ENCODE measurements at regions not wholly inside any gene's neighbourhood (a gene's known extent, or its start where the extent isn't known, plus 50 kb on each side); places are given as distances from the start of the nearest gene placed in this dataset.

DNA sequence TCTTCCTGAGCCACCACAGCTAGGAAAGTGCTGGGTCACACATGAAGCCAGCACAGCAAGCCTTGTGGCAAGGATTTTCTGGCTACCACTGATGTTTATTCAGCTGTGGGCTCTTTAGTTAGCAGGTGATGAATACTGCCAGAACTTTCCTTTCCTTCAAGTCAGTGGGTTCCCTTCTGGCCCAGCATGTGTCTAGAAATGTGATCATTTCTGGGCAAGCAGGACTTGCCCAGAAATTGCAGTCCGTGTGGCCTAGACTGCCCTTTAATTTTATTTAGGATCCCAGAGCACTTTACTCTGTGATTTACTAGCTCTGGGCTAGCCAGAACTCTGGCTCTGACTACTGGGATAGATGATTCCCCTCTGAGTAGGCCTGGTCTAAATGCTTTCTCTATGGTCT lies 397.5 kb downstream of the ZIC4 start:
- no peak for DNase-seq

DNA sequence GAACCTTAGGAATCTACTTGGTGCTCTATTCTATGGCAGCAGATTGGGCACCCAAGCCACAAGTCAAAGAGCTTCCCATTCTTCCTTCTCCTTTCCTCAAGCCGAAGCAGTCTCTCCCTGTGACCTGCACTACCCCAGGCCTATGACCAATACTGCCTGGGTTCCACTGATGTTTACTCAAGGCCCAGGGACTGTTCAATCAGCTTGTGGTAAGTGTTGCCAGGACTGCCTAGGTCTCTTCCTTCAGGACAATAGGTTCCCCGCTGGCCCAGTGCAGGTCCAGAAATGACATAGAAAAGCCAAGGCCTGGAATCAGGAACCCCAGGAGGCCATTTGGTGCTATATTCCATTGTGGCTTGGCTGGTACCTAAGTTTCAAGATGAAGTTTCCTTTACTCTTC lies 397.9 kb downstream of the ZIC4 start:
- no peak for DNase-seq

DNA sequence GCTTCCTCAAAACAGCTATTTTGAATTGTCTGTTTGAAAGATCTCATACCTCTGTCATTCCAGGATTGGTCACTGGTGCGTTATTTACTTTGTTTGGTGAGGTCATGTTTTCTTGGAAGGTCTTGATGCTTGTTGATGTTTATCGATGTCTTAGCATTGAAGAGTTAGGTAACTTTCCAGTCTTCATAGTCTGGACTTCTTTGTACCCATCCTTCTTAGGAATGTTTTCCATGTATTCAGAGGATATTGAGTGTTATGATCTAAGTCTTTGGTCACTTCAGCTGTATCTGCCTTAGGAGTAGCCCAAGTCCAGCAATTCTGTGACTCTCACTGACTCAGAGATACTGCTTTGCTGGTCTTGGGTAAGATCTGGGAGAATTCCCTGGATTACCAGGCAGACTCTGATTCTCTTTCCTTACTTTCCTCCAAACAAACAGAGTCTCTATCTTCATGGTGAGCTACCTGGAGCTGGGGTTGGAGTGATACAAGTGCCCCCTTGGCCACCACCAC lies 398.6 kb downstream of the ZIC4 start:
- DNase-seq = no peak

DNA sequence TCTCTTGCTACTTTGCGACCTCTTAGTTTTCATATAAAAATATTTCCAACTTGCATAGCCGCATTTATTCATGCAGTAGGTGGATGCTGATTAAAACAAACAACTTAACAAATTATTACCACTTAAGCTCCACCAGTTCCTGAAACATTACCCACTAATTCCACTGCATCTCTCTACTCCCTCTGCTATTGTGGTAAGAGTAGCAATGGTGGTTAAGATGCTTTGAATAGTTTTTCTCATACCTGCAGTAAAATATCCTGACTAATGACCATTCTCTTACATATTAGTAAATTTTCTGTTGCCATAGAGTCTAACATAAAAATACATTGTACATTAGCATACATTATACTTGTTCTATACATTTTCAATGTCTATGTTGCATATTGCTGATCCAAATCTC lies 397.6 kb upstream of the PLSCR5 start:
- no peak for DNase-seq

DNA sequence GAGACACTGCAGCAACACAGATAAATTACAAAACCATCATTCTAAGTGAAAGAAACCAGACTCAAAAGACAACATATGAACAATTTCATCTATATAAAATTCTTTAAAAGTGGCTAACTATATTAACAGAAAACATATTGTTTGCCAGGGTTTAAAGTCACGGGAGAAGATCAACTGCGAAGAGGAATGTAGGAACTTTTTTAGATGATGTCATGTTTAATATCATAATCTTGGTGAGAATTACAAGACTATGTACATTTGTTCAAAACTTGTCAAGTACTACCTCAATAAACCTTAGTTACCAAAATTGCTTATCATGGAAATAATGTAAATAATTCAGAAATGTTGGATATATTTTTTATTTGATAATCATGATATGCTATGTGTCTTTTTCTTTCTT lies 395.1 kb upstream of the PLSCR5 start:
- no peak for DNase-seq

DNA sequence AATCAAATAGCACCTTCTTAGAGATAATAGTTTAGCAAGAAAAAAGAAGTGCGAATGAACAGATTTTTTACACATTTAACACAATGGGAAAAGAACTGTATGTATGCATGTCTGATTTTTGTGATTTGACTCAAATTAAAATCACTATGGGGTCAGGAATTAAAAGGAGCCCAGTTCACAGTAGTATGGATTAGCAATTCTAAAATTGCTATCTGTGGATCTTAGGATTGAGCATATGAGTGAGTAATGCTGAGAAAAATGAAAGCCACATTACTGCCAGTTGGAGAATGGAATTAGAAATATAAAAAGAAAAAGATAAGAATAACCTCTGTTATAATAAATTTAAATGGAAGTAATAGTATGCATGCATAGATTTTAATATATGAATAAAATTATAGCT lies 386.8 kb upstream of the PLSCR5 start:
- no peak for DNase-seq

DNA sequence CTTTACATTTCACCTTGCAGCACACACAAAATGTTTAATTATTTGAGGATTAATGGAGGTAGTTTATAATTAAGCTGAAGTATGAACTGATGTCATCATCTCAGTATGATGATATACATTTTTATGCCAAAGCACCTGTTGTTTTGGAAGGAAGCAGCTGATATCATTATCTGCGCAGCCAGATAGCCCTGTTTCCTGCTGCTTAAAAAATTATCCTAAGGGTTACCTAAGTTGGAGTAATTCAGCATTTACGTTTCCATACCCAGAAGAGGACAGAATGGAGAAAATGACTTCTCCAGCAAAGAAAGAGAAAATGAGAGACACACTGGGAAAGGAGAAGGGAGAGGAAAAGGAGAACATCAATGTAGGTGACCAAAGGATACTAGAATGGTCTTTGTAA lies 370.3 kb upstream of the PLSCR5 start:
- no peak for DNase-seq

DNA sequence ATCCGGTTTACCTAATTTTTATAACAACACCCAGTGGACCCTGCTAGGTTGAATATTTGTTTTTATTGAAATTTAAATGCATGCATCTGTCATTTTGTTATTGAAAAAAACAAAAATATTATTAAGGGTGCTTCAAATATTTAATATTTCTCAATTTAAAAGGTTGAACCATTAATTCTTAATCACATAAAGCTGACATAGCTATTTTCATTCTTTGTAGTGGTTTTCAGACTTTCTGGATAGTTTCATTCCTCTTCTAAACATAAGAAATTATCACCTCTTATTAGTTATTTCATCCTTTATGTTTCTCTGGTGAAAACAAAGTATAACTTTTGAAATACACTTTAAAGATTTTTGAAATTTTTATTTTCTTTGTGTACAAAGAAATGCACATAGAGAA lies 369.9 kb upstream of the PLSCR5 start:
- no peak for DNase-seq

DNA sequence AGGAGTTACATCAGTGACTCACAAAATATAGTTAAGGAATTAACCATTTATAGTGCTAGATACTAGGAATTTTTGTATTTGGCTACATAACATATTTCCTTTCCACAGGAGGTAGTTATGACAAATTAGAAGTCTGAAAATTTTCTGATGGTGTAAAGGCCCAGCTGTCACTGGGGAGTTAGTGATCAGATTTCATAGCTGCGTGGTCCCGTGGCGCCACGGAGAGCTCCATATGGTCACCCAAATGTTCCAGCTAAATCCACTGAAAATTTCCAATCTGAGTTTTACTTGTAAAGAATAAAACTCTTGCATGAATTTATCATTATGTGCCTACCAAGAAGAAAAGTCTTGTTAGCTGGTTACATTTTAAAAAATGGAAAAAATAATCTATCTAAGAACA lies 368.9 kb upstream of the PLSCR5 start:
- DNase-seq = no peak

DNA sequence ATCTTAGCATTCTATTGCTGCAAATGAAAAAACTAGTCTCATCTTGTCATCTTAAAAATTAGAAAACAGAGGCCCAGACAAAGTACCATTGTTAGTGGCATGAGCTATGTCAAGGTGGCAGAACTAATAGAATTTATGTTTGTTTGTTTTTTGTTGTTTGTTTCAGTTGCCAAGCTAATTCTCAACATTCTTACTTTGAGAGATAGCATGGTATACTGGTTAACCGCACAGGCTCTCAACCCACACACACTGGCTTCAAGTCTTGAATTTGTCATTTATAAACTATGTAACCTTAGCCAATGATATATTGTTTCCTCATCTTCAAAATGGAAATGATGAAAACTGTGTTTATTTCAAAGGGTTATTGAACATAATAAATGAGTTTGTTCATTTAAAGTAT lies 367.6 kb upstream of the PLSCR5 start:
- DNase-seq = no peak

DNA sequence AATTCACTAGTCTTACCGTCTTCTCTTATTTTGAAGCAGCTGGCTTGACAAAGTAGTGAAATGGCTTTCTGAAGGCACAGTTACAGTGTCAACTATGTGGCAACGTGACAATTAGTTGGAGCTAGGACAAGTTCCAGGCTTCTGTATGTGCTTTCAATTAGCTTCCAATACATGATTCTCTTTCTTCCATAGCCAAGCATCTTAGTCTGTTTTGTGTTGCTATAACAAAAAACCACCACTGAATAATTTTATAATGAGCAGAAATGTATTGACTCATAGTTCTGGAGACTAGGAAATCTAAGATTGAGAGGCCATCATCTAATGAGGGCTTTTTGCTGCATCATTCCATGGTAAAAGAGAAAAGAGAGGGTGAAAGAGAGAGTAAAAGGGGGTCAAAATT lies 365.1 kb upstream of the PLSCR5 start:
- DNase-seq = no peak

DNA sequence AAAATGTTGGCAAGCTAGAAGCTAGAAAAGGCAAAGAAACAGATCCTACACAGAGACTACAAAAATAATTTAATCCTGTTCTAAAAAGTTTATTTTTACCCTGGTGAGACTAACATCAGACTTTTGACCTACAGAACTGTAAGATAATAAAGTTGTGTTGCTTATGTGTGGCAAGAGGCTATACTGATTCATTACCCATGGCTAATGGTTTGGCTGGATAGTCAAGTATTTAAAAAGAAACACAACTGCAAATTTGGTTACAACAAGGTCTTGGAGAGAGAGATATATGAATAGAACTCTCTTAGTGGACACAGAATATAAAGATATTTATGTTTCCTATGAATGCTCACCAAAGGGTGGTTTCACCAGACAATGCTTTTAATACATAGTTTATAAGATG lies 364.2 kb upstream of the PLSCR5 start:
- no peak for DNase-seq

DNA sequence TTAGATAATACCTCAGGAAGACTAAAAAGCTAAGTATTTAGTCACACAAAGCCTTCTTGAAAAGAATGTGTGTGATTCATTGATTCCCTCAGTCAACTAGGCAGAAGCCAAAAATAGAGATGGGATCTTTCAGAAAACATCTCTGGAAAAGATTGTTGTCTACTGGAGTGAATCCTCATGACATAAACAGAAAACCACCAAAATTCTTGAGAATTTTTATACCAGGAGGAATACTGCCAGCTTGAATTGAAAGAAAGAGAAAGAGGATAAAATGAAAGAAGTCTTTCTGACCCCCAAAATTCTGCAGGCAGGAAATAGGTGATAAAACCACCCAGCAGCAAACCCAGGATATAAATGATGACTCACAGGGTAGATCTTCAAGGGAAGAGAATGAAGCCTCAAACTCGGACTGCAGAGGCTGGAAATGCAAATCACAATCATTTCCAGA lies 363.1 kb upstream of the PLSCR5 start:
- DNase-seq = no peak

DNA sequence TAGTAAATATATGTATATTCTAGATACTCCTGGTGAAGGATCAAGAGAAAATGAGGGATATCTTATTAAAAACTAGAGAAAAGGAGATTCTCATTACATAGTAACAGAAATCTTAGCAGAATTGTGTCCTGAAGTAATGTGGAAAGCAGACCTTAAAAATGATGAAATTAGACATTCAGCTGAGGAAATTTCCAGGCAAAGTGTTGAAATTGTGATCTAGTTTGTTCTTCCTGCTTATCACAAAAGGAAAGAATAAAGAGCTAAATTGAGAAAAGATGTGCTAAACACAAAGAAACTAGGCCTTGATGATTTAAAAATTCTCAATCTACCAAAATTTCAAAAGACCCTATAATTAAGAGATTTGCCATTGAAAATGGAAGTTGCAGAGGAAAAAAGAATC lies 362.6 kb upstream of the PLSCR5 start:
- DNase-seq = no peak

DNA sequence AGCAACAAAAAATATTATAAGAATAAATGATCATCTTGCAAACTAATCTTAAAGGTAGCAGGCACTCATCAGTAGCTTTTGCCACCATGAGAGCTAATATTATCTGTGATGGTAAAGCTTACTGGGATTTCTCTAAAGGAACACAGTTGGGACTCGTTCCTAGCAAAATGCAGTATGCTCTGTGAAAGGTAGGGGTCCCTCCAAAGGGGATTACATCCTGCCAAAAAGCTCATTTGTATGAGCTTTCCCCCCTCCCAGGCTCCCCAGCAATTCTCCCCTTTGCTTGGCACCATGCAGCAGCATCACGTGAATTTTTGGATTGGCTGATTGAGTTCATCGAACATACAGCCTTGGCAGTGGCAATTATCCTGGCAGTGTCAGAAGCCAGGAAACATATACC lies 361.0 kb upstream of the PLSCR5 start:
- DNase-seq = no peak

DNA sequence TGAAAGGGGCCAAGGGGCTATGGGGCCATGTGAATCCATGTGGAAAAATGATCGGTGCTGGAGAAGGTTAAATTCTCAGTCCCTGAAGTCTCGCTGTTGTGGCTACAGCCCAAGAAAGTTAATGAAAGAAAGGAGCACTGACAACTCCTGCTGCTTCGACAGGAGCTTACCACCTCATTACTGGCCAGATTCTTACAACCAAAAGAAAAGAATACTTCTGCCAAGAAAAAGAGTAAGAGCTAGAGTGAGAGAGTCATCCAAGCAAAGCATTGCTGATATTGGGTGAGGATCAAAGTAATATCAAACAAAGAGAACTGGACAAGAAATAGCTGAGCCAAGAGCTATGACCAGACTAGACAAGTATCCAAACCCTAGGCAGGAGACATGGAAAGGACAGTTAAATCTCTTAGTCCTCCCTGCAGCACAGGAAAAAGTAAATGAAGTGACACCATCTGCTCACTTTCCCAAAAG lies 348.4 kb upstream of the PLSCR5 start:
- DNase-seq = no peak

DNA sequence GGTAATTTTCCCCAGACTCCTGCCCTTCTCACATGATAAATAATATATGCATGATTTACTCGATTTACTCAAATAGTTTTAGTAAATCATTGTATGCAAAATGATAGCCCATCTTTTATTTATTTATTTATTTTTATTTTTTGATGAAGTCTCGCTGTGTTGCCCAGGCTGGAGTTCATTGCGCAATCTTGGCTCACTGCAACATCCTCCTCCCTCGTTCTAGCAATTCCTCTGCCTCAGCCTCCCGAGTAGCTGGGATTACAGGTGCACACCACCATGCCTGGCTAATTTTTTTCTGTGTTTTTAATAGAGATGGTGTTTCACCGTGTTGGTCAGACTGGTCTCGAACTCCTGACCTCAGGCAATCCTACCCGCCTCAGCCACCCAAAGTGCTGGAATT lies 343.8 kb upstream of the PLSCR5 start:
- no peak for DNase-seq

DNA sequence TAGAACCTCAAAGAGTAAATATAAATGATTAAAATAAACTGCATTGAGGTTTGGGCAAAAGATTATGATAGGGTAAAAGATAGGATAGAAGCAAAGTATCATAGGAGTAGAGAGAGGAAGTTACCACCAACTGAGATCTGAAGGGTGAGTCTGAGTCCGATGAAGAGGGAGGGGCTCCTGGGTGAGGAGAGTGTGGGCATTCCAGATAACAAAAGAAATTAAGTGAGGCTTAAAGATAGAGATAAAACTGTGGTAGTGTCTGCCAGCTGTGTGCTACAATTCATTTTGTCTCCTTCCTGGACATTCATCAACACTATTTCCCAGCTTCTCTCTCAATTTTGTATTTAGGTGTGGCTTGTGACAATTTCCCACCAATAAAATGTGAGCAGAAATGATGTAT lies 343.0 kb upstream of the PLSCR5 start:
- DNase-seq = no peak

DNA sequence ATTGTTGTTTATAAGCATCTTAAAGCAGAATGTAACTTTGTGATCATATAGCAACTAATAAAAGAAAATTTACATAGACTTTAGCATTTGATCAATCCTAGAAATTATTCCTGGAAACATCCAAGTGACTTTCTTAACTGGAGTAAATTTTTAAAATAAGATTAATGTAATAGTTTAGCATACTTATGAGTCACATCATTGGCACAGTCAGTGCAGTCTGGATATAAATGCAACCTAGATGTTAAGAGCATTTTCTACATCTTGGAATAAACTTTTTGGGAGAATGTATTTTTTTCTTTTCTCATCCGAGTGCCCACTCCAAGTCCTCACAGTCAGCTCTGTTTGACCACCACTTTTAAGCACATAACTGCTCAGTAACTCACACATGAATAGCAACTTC lies 324.6 kb upstream of the PLSCR5 start:
- DNase-seq = no peak

DNA sequence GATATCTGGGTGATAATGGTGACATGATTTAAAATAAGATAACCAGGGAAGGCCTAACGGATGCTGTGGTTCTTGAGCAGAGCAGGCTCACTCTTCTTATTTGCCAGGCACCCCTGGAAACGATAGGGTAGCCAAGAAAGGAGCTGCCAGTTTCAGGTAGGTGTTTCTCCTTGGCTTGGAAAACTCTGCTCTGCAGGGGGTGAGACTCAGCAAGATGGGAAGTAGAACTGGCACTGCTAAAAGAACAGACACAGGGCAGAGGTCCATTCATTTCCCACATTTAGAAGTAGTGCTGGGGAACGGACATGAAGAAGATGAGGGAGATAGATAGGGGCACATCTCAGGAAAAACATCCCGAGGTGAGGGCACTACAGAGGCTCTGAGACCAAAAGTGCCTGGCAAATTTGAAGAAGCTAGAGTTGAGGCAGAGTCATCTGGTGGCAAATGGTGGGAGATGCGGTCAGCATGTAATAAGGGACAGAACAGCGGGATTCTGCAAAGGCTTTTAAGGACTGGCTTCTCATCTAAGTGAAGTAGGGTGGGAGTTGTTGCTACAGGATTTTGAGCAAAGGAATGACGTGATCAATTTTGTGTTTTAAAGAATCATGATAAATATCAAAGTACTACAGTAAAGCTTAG lies 323.4 kb upstream of the PLSCR5 start:
- no peak for DNase-seq

DNA sequence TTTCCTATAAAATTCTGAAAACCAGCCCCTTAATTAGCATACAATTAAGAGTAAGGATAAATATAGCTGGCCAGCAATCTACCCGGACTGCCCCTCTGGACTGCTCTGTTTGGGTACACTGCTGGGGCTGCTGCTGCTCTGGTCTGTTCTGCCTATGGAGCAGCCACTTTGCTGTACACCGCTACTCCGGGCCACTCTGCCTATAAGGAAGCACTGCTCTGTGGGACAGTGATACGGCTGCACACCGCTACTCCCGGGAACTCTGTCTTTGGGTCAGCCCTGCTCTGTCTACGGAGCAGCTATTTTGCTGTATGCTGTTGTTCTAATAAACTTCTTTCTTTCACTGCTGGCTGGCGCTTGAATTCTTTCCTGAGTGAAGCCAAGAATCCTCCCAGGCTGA lies 316.5 kb upstream of the PLSCR5 start:
- DNase-seq = no peak

DNA sequence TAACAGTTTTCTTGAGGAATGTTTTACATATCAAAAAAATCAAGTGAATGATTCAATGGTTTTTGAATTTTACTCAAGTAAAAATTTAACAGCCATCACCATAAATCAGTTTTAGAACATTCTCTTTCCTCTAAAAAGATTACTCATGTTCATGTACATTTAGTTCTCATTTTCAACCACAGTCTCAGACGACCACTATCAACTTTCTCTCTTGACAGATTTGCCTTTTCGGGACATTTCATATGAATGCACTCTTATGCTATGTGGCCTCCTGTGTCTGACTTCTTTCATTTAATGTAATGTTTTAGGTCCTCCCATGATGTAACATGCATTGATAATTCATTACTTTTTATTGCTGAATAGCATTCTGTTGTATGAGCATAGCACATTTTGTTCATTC lies 309.3 kb upstream of the PLSCR5 start:
- no peak for DNase-seq

DNA sequence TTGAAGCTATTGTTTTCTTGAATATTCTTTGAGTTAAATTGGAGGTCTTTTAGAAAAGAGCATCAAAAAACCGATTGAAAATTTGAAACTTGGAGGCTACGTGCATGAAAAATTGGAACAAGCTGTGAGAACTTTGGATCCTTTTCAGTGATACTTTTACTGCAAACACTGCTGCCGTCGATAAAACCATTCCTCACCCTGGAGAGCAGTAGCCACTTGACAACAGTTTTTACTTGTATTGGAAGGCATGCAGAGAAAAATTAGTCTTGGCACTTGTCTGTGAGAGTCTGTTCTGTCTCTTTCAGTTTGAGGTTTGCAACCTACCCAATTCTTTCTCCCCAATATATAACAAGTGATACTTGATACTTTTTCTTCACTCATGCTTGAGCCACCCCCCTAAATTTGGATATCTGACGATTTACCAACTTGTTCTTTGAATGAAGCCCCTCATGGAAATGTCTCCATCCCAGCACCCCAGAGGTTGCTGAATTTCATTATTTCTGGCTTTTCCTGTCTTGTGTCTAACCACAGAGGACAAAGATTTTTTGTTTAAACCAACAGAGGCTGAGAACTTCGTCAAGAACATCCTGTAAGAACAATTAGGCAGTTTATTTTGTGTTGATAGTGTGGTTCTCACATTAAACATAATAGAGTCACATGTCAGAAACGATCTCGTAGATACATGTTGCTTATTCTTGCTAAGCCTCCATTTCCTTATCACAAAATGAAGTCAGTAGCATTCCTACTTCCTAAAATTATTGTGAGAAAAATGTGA lies 307.3 kb upstream of the PLSCR5 start:
- DNase-seq = no peak

DNA sequence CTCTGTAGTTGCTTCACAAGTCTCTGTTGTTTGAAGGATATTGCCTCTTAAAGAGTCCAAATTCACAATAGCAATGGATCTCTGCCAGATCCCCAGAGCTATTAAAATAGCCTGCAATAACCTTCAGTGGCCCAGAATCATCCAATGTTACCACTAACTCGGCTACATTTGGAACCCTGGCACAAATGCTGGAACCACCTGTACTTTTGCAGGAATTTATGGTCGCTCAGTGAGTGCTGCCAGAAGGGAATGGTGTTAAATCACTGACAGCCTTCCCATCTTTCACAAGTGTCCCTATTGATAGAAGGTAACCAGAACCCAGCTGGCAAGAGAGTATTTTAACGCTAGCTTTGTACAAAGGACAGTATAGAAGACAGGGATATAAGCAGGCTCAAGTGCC lies 298.8 kb upstream of the PLSCR5 start:
- no peak for DNase-seq

DNA sequence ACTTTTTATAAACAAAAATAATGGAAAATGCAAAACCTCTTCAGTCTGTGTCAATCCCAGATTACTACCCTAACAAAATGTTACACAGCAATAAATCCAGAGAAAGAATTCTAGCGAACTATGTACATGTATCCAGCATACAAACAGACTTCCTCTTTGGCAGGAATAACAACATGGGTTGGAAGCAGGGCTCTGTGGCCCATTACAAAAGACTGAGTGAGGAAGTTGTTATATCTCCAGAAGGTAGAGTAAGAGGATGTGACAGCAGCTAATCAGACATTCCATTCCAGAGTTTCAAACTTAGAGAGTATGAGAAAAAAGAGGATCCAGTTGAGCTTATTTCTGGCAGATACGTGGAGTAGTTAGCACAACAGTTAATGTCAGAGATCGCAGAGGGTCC lies 294.0 kb upstream of the PLSCR5 start:
- DNase-seq = no peak

Measured in DMS153 (cell line).